AG10803 (cell line): ENCODE measurements at regions not wholly inside any gene's neighbourhood (a gene's known extent, or its start where the extent isn't known, plus 50 kb on each side); places are given as distances from the start of the nearest gene placed in this dataset.
A peak's percentile ranks its signal among the peaks of the same experiment; 100 is the strongest.

Experiments
- DNase-seq: peaks from one replicate; pipeline ENCODE4 v3.0.0; 2010; ENCODE audit warnings: low read depth
- H3K4me3 ChIP-seq: 2 replicates; pipeline ENCODE4 v1.5.1; 2011; ENCODE audit warnings: mild to moderate bottlenecking, low read length, control low read depth
- TF ChIP-seq, protein P1 (sequence below): conservative IDR thresholded peaks from 2 replicates; pipeline ENCODE4 v1.5.1; 2011; ENCODE audit warnings: mild to moderate bottlenecking, low read length, control low read depth, inconsistent platforms

- TF ChIP-seq, protein P1, sequence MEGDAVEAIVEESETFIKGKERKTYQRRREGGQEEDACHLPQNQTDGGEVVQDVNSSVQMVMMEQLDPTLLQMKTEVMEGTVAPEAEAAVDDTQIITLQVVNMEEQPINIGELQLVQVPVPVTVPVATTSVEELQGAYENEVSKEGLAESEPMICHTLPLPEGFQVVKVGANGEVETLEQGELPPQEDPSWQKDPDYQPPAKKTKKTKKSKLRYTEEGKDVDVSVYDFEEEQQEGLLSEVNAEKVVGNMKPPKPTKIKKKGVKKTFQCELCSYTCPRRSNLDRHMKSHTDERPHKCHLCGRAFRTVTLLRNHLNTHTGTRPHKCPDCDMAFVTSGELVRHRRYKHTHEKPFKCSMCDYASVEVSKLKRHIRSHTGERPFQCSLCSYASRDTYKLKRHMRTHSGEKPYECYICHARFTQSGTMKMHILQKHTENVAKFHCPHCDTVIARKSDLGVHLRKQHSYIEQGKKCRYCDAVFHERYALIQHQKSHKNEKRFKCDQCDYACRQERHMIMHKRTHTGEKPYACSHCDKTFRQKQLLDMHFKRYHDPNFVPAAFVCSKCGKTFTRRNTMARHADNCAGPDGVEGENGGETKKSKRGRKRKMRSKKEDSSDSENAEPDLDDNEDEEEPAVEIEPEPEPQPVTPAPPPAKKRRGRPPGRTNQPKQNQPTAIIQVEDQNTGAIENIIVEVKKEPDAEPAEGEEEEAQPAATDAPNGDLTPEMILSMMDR, result no peak
Observed at GRCh38 chr6:105926318-105926717, 159.8 kb upstream of the PRDM1 start.

GRCh38 chr6:105925706-105926105, 160.4 kb upstream of the PRDM1 start:
- H3K4me3 ChIP-seq, result no peak overlapping the region
- no peak for DNase-seq
- TF ChIP-seq, protein P1, result no peak

More at GRCh38 chr6:105926318-105926717, 159.8 kb upstream of the PRDM1 start:
- H3K4me3 ChIP-seq, result no peak overlapping the region
- DNase-seq, result no peak

DNA sequence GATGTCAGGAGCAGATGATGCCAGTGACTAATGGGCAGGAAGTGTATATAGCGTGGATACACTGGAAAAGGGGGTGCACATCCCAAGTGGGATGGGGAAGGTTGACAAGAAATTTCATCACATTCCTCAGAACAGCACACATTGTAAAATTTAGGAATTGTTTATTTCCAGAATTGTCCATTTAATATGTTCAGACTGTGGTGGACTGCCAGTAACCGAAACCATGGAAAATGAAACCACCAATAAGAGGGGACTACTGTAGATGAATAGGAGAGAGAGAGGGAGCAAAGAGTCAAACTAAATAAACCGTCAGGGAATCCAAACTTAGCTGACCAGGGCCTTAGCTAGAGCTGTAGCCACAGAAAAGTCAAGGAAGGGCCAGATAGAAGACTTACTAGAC, 164.4 kb upstream of the PRDM1 start:
- DNase-seq, result peak; percentile 31

GRCh38 chr6:105920071-105920470, 166.1 kb upstream of the PRDM1 start:
- H3K4me3 ChIP-seq, result no peak overlapping the region
- DNase-seq, result no peak

More for the DNA sequence above, 164.4 kb upstream of the PRDM1 start:
- no peak overlapping the region for H3K4me3 ChIP-seq
- TF ChIP-seq, protein P1, result no peak

GRCh38 chr6:105917038-105917695, 169.0 kb upstream of the PRDM1 start:
- TF ChIP-seq, protein P1, result no peak

More at GRCh38 chr6:105920071-105920470, 166.1 kb upstream of the PRDM1 start:
- TF ChIP-seq, protein P1, result no peak

GRCh38 chr6:105911106-105911629, 175.0 kb upstream of the PRDM1 start:
- TF ChIP-seq, protein P1, result no peak
- DNase-seq, result no peak
- H3K4me3 ChIP-seq, result no peak overlapping the region

More at GRCh38 chr6:105917038-105917695, 169.0 kb upstream of the PRDM1 start:
- no peak overlapping the region for H3K4me3 ChIP-seq
- no peak for DNase-seq

DNA sequence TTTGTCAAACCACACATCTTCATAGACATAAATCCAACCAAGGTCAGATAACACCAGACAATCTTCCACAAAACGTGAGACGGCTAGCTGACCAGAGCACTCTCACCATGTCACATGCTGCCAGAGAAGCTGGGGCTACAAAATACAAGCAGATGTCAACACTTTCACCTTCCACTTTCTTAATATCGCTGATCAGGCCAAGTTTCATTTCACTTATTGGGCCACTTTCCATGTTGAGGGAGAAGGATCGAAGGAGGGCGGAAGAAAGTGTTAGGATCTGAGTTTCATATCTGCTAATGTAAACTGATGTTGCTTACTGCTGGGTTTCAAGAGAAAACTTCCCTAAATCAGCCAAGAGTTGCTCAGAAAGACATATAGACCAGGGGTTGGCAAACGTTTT, 177.0 kb upstream of the PRDM1 start:
- TF ChIP-seq, protein P1, result no peak
- no peak overlapping the region for H3K4me3 ChIP-seq
- DNase-seq, result no peak
